NCI-H526 treated with DMSO at 0.1 percent for 48 hours (cell line): ENCODE measurements at regions not wholly inside any gene's neighbourhood (a gene's known extent, or its start where the extent isn't known, plus 50 kb on each side); places are given as distances from the start of the nearest gene placed in this dataset.

Experiments
- DNase-seq: peaks from one replicate; lab custom pipeline; 2025; lab: John Stamatoyannopoulos, UW

DNA sequence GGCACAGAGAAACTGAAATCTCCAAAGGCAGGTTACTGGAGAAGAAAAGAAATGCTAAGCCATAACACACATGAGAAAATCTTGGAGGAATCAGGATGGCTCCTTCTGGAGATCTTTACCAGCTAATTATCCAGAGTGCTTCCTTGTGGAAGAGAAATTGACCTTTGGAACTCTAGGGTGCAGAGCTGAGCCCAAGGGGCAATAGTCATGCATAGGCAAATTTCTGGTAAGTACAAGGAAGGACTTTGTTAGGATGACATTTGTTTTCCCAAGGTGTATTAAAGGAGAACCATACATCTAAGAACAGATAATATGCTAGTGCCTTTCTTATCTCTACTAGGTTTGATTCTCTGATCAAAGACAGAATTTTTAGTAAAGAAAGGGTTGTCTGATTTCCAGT is 670.6 kb downstream of the DHX35 start:
- DNase-seq: no peak

DNA sequence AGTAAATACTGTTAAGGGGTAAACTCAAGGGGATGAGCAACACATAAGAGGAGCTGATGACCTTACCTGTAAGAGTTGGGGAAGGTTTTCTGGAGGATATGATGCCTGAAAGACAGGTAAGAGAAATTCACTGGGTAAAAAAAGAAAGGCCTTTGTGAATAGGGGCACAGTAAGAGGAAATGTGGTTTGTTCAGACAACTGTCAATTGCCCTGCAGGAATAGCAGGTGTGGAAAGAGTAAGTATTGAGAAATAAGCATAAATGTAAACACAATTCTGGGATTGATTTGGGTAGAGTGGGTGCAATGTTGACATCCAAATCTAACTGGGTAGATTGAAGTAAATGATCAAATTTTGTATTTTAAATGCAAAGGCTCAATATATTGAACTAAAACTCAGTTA is 670.0 kb downstream of the DHX35 start:
- DNase-seq: no peak

DNA sequence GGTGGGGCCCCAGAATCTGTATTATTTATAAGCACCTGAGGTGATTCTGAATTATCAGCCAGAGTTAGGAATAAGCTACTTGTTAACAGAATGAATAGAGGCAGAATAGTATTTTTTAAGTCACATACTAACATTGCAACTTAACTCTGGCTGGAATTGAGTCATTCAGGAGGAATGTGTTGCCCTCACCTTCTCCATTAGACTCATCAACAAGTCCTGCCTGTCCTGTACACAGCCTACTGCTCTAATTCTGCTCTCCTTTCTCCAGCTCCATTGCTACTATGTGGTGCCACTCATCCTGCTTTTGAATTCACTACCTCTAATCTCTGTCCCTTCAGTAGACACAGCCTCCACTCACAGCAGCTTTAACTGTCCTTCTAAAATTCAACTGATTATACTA is 669.4 kb downstream of the DHX35 start:
- no peak for DNase-seq

GRCh38 chr20:39630215-39630908 is 668.2 kb downstream of the DHX35 start:
- no peak for DNase-seq

DNA sequence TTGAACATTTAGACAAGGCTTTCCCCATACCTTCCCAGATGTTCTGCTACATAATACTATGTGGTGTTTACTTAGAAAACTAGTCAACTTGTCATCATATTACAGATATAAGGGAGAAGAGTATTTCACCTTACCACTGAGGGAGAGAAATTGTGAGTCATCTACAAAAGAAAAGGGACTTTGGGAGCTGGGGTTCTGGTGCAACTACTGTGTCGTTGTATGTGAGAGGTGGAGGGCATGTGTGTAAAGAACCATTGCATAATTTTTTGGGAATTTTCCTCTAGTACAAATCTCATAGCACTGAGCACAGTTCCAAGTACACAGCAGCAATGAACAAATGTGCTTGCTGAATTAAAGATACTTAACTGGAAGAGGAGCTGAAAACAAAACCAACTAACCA is 665.6 kb downstream of the DHX35 start:
- no peak for DNase-seq

DNA sequence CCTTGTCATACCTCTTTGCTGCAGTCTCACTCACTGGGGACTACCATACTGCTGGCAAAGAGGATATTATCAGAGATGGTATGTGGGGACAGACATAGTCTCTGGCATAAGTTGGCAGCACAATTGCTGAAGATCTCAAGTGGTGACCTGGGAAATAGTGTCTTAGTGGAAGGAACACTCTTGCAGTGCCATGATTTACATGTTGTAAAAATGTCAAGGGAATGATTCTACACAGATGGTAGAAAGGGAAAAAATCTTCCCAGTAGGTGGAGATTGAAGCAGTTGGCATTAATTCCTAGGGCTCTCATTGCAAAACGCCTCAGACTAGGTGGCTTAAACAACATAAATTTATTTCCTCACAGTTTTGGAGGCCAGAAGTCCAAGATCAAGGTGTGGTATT is 662.2 kb downstream of the DHX35 start:
- no peak for DNase-seq

- DNase-seq: no peak
Measured at GRCh38 chr20:39623584-39624234, 661.6 kb downstream of the DHX35 start.

GRCh38 chr20:39619271-39619785 is 657.2 kb downstream of the DHX35 start:
- no peak for DNase-seq

DNA sequence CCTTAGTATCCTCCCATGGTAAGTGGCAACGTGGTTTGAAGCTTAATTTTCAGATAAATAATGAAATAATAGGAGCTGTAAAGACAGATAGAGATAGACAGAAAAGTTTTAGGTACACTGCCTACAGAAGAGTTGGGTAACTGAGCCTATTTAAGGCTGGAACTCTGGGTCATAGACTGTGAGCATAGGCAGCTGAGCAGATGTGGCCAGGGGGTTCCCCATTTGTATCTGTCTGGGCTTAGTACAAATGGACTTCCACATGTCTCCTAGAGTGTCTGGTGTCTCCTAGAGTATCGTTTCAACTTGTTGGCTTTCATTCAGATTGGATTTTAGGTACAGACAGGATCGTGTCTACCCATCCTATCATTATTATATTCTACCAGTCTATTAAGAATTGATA is 649.8 kb downstream of the DHX35 start:
- DNase-seq: no peak

DNA sequence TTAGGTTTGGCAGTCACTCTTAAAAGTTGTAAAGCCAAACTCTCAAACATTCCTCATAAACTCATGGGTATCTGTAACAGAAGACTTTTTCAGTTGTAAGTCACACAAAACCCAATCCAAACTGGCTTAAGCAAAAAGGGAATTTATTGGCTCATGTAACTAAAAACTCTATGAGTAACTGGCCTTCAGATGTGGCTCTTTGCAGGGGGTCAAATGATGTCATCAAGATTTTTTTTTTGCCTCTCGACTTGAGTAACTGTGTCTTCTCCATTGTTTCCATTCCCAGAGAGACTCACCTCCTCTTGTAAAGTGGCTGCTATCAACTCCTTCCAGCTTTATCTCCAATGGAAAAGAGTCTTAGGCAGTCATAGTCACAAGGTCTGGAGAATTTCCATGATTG is 645.0 kb downstream of the DHX35 start:
- DNase-seq: no peak

GRCh38 chr20:39605908-39606307 is 643.8 kb downstream of the DHX35 start:
- DNase-seq: no peak

- DNase-seq: no peak
Measured at GRCh38 chr20:39605361-39605760, 643.2 kb downstream of the DHX35 start.

DNA sequence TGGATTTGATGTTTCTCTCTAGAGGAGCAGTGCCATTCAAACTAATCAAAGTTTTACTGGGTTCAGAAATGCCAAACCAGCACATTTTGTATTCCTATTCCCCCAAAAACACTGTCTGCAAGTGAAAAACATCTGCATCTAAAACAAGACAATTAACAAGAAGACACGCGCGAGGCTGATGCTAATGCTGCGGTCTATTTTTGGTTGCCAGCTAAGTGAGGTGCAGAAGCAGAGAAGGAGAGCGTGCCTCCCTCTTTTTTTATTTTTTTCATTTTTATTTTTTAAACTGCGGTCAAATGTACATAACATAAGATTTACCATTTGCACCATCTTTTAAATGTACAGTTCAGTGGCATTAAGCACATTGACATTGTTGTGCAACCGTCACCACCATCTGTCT is 641.1 kb downstream of the DHX35 start:
- DNase-seq: no peak

DNA sequence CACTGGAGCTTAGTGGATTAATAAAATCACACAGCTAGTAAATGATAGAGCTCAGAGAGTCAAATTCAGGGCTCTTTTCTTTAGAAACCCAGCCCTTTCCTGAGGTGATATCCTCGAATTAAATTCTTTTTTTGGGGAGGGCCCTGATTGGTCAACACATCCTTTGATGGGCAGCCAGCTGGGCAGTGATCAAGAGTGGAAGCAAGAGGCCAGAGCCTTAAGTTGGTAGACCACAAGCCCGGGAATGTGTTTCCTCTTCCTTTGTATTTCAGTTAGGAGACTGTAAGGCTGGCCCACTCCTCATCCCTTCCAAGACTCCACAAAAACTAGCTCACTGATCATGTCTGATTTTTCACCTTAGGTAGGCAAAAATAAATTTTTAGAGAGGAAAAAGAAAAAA is 640.5 kb downstream of the DHX35 start:
- no peak for DNase-seq

GRCh38 chr20:39600871-39601270 is 638.7 kb downstream of the DHX35 start:
- no peak for DNase-seq

- no peak for DNase-seq
Measured at GRCh38 chr20:39600156-39600555, 638.0 kb downstream of the DHX35 start.

GRCh38 chr20:39596554-39596953 is 634.4 kb downstream of the DHX35 start:
- DNase-seq: no peak

GRCh38 chr20:39592371-39592770 is 630.2 kb downstream of the DHX35 start:
- DNase-seq: no peak

DNA sequence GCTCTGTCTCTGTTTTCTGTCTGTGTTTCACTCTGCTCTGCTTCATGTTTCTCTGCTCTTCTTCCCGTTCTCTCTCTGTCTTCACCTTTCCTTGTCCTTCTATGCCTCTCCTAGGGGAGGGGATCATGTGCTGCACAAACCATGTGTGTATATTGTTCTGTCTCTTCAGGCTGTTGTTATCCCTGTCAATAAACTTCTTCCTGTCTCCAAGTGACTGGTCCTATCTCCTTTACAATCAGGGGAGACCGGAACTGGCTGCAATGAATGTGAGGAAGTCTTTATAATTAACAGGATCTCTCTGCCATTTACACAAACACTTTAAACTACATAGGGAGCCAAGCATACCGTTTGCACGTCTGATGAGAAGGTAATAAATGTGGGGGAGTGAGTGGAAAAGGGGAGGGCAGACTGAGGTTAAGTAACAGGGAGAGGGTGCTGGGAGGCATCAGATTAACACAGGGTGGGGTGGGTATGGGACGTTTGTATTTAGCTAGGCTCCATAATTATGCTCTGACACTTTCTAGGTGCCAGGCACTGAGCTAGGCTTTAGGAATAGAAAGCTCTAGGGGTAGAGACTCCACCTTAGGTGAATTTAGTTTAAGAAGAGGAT is 626.1 kb downstream of the DHX35 start:
- DNase-seq: no peak

- DNase-seq: no peak
Measured at GRCh38 chr20:39581034-39581433, 618.9 kb downstream of the DHX35 start.

GRCh38 chr20:39576771-39577170 is 614.6 kb downstream of the DHX35 start:
- DNase-seq: no peak

DNA sequence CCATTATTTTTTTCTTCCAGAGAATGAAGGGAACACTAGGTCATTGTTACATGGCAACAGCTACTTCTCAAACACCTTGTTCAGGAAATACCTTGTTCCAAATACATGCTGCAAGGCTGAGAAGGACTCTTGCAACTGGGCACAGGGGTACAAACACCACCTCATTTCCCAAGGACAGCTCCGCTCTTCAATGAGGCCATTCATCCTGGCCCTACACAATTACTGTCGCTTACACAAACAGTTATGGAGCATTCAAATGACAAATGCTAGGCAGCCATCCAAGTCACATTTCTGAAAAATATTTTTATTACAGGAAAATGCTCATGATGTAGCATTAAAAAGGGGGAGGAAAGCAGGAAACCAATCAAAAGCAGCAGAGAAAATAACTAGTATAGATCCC is 611.9 kb downstream of the DHX35 start:
- no peak for DNase-seq

GRCh38 chr20:39571171-39571570 is 609.0 kb downstream of the DHX35 start:
- DNase-seq: no peak
